ENCODE measurements at regions not wholly inside any gene's neighbourhood (a gene's known extent, or its start where the extent isn't known, plus 50 kb on each side); places are given as distances from the start of the nearest gene placed in this dataset.

DNA sequence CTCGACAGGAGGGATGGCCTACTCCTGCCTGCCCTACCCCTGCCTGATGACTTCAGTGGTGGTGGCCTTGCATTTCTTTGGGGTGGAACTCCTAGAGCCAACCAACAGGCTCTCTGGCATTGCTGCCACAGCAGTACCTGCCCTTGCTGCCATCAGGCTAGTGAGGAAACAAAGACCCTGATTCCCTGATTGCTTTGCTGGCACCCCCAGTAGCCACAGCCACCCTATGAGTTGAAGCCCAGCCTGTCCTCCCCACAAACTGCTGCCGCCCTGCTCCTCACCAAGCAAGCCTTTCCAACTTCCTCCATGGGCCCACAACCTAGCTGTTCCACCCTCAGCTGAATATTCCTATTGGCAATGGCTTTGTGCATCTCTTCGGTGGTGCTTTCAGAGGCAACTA is 52.5 kb upstream of the KHDRBS2 start:
- DNase-seq (ENCODE audit: low read depth) = no peak

All from LHCN-M2 (cell line).